ENCODE measurements at regions not wholly inside any gene's neighbourhood (a gene's known extent, or its start where the extent isn't known, plus 50 kb on each side); places are given as distances from the start of the nearest gene placed in this dataset.
"Not testable (repeated sequence)": the region's sequence is repeated elsewhere in the genome, so short reads cannot be mapped to it uniquely, and the experiment has no call there.

DNA sequence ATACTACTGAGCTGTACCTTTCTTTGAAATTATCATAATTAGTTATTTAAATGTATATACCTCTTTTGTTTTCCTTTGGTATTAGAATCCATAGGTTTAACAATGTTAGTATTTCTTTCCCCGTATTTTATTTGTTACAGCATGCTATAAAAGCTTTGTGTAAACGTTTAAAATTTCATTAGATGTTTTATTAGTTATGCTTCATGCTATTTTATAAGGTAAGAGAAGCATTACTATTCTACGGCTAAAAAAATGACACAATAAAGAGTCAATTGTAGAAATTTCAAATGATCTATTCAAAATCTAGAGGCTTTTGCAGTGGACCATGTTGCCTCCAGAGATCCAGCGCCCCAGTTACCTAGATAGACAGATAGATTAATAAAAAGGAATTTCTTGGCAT is 1203.3 kb upstream of the IGFBP7 start:
- ATAC-seq (ENCODE audit: insufficient read depth, low FRiP score) (no peak), DNase-seq (no peak)
- 84 to 85% methylated on average over 4 of the region's 4 CpGs for WGBS, 2 donors
- Histone ChIP-seq H3K9me3 (ENCODE audit: control insufficient read depth in 4 of 4, insufficient read depth in 3 of 4, low read length in 3 of 4) (peaks cover 0 to 4% (median 0%) of the 10 kb centered on the region in 4 donors), H3K27ac (ENCODE audit: low read depth in 1 of 2, low read length in 1 of 2) (no peak overlapping the region), H3K4me3 (no peak overlapping the region), H3K9ac (ENCODE audit: insufficient read depth in 1 of 2, low read length in 2 of 2) (no peak overlapping the region), H3K27me3 (ENCODE audit: control insufficient read depth in 3 of 3, insufficient read depth in 3 of 3, low read length in 2 of 3) (no peaks in the 10 kb centered on the region), H3K4me1 (ENCODE audit: control insufficient read depth in 5 of 5, insufficient read depth in 5 of 5, low read length in 5 of 5) (no peaks in the 10 kb centered on the region), H3K36me3 (ENCODE audit: control insufficient read depth in 4 of 4, insufficient read depth in 4 of 4, low read length in 4 of 4) (no peaks in the 10 kb centered on the region)
- TF ChIP-seq, protein P1, sequence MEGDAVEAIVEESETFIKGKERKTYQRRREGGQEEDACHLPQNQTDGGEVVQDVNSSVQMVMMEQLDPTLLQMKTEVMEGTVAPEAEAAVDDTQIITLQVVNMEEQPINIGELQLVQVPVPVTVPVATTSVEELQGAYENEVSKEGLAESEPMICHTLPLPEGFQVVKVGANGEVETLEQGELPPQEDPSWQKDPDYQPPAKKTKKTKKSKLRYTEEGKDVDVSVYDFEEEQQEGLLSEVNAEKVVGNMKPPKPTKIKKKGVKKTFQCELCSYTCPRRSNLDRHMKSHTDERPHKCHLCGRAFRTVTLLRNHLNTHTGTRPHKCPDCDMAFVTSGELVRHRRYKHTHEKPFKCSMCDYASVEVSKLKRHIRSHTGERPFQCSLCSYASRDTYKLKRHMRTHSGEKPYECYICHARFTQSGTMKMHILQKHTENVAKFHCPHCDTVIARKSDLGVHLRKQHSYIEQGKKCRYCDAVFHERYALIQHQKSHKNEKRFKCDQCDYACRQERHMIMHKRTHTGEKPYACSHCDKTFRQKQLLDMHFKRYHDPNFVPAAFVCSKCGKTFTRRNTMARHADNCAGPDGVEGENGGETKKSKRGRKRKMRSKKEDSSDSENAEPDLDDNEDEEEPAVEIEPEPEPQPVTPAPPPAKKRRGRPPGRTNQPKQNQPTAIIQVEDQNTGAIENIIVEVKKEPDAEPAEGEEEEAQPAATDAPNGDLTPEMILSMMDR (IDR thresholded peaks at IDR 0.05; ENCODE audit: control extremely low read depth, extremely low read depth), result no peak

DNA sequence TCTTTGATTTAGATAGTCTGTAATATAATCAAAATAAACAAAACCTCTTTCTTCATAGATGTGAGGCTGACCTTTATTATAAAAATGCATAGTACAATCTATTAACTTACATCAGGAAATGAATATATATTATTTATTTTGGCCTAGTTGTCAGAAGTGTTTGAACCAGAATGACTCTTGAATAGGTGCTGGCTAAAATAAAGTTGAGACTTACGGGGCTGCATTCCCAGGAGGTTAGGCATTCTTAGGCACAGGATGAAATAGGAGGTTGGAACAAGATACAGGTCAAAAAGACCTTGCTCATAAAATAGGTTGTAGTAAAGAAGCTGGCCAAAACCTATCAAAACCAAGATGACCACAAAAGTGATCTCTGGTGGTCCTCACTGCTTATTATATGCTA is 1193.3 kb upstream of the IGFBP7 start:
- Histone ChIP-seq H3K4me3 (no peak overlapping the region), H3K9me3 (ENCODE audit: control insufficient read depth in 4 of 4, insufficient read depth in 3 of 4, low read length in 3 of 4) (peaks cover 0 to 2% (median 0%) of the 10 kb centered on the region in 4 donors), H3K36me3 (ENCODE audit: control insufficient read depth in 4 of 4, insufficient read depth in 4 of 4, low read length in 4 of 4) (no peaks in the 10 kb centered on the region), H3K4me1 (ENCODE audit: control insufficient read depth in 5 of 5, insufficient read depth in 5 of 5, low read length in 5 of 5) (peaks cover 0 to 11% (median 4%) of the 10 kb centered on the region in 5 donors), H3K27ac (ENCODE audit: low read depth in 1 of 2, low read length in 1 of 2) (no peak overlapping the region), H3K9ac (ENCODE audit: insufficient read depth in 1 of 2, low read length in 2 of 2) (no peak overlapping the region), H3K27me3 (ENCODE audit: control insufficient read depth in 3 of 3, insufficient read depth in 3 of 3, low read length in 2 of 3) (no peaks in the 10 kb centered on the region)
- 55 to 88% methylated on average over 1 of the region's 1 CpG for WGBS, 2 donors
- TF ChIP-seq, protein P1 (IDR thresholded peaks at IDR 0.05; ENCODE audit: control extremely low read depth, extremely low read depth), result no peak
- ATAC-seq (ENCODE audit: insufficient read depth, low FRiP score), result no peak
- DNase-seq, result no peak

GRCh38 chr4:58301376-58301999 is 1191.3 kb upstream of the IGFBP7 start:
- Histone ChIP-seq H3K36me3 (ENCODE audit: control insufficient read depth in 4 of 4, insufficient read depth in 4 of 4, low read length in 4 of 4) (no peaks in the 10 kb centered on the region), H3K4me1 (ENCODE audit: control insufficient read depth in 5 of 5, insufficient read depth in 5 of 5, low read length in 5 of 5) (peaks cover 0 to 11% (median 4%) of the 10 kb centered on the region in 5 donors), H3K9ac (ENCODE audit: insufficient read depth in 1 of 2, low read length in 2 of 2) (no peak overlapping the region), H3K27me3 (ENCODE audit: control insufficient read depth in 3 of 3, insufficient read depth in 3 of 3, low read length in 2 of 3) (no peaks in the 10 kb centered on the region), H3K27ac (ENCODE audit: low read depth in 1 of 2, low read length in 1 of 2) (no peak overlapping the region), H3K4me3 (no peak overlapping the region), H3K9me3 (ENCODE audit: control insufficient read depth in 4 of 4, insufficient read depth in 3 of 4, low read length in 3 of 4) (peaks cover 0 to 2% (median under 1%) of the 10 kb centered on the region in 4 donors)
- DNase-seq (peak; percentile 47 to 91 (median 78)), ATAC-seq (ENCODE audit: insufficient read depth, low FRiP score) (no peak)
- TF ChIP-seq, protein P1 (IDR thresholded peaks at IDR 0.05; ENCODE audit: control extremely low read depth, extremely low read depth), result no peak
- 14 to 22% methylated on average over 2 of the region's 2 CpGs for WGBS, 2 donors

- H3K4me3 ChIP-seq, result no peak overlapping the region
- H3K9me3 ChIP-seq (ENCODE audit: control insufficient read depth in 4 of 4, insufficient read depth in 3 of 4, low read length in 3 of 4), result peaks cover 0 to 3% (median under 1%) of the 10 kb centered on the region in 4 donors
- H3K36me3 ChIP-seq (ENCODE audit: control insufficient read depth in 4 of 4, insufficient read depth in 4 of 4, low read length in 4 of 4), result no peaks in the 10 kb centered on the region
- no peak overlapping the region for H3K9ac ChIP-seq (ENCODE audit: insufficient read depth in 1 of 2, low read length in 2 of 2)
- ATAC-seq (ENCODE audit: insufficient read depth, low FRiP score), result no peak
- no peak overlapping the region for H3K27ac ChIP-seq (ENCODE audit: low read depth in 1 of 2, low read length in 1 of 2)
- no peaks in the 10 kb centered on the region for H3K27me3 ChIP-seq (ENCODE audit: control insufficient read depth in 3 of 3, insufficient read depth in 3 of 3, low read length in 2 of 3)
- WGBS, 2 donors, result 49 to 53% methylated on average over 4 of the region's 4 CpGs
- DNase-seq, result peak in 1 of 3 donors; percentile 14
- peaks cover 0 to 4% (median 0%) of the 10 kb centered on the region in 5 donors for H3K4me1 ChIP-seq (ENCODE audit: control insufficient read depth in 5 of 5, insufficient read depth in 5 of 5, low read length in 5 of 5)
- TF ChIP-seq, protein P1 (IDR thresholded peaks at IDR 0.05; ENCODE audit: control extremely low read depth, extremely low read depth), result no peak
These were observed 1176.2 kb upstream of the IGFBP7 start for GRCh38 chr4:58286335-58286734.

DNA sequence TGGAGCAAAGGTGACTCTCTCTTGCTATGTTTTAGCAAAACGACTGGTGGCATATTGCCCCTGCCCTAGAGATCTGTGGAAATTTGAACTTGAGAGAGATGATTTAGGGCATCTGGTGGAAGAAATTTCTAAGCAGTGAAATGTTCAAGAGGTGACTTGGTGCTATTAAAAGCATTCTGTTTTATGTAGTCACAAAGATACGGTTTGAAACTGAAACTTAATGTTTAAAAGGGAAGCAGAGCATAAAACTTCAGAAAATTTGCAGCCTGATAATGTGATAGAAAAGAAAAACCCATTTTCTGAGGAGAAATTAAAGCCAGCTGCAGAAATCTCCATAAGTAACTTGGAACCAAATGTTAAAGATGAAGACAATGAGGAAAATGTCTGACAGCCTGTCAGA is 1170.7 kb upstream of the IGFBP7 start:
- 71 to 80% methylated on average over 2 of the region's 2 CpGs for WGBS, 2 donors
- H3K4me3 ChIP-seq, result not testable (repeated sequence)

More for the DNA sequence above, 1170.7 kb upstream of the IGFBP7 start:
- DNase-seq; H3K27me3 ChIP-seq (ENCODE audit: control insufficient read depth in 3 of 3, insufficient read depth in 3 of 3, low read length in 2 of 3); H3K9ac ChIP-seq (ENCODE audit: insufficient read depth in 1 of 2, low read length in 2 of 2); H3K36me3 ChIP-seq (ENCODE audit: control insufficient read depth in 4 of 4, insufficient read depth in 4 of 4, low read length in 4 of 4); H3K4me1 ChIP-seq (ENCODE audit: control insufficient read depth in 5 of 5, insufficient read depth in 5 of 5, low read length in 5 of 5); H3K9me3 ChIP-seq (ENCODE audit: control insufficient read depth in 4 of 4, insufficient read depth in 3 of 4, low read length in 3 of 4); H3K27ac ChIP-seq (ENCODE audit: low read depth in 1 of 2, low read length in 1 of 2); ATAC-seq (ENCODE audit: insufficient read depth, low FRiP score): not testable (repeated sequence)
